ENCODE measurements at regions not wholly inside any gene's neighbourhood (a gene's known extent, or its start where the extent isn't known, plus 50 kb on each side); places are given as distances from the start of the nearest gene placed in this dataset.

DNA sequence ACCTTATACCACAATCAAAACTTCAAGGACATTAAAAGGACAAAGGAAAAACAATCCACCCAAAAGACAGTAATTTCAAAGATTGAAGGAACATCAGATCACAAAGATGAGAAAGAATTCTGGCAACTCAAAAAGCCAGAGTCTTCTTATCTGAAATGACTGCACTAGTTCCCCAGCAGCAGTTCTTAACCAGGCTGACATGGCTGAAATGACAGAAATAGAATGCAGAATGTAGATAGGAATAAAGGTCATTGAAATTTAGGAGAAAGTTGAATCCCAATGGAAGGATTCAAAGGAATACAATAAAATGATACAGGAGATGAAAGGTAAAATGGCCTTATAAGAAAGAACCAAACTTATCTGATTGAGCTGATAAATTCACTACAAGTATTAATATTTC lies 231.4 kb downstream of the CD109 start:
- TF ChIP-seq POLR2A (IDR thresholded peaks at IDR 0.05) (no peak), POLR2AphosphoS5 (IDR thresholded peaks at IDR 0.05) (no peak), EP300 (IDR thresholded peaks at IDR 0.05) (no peak)
- TF ChIP-seq, protein P1, sequence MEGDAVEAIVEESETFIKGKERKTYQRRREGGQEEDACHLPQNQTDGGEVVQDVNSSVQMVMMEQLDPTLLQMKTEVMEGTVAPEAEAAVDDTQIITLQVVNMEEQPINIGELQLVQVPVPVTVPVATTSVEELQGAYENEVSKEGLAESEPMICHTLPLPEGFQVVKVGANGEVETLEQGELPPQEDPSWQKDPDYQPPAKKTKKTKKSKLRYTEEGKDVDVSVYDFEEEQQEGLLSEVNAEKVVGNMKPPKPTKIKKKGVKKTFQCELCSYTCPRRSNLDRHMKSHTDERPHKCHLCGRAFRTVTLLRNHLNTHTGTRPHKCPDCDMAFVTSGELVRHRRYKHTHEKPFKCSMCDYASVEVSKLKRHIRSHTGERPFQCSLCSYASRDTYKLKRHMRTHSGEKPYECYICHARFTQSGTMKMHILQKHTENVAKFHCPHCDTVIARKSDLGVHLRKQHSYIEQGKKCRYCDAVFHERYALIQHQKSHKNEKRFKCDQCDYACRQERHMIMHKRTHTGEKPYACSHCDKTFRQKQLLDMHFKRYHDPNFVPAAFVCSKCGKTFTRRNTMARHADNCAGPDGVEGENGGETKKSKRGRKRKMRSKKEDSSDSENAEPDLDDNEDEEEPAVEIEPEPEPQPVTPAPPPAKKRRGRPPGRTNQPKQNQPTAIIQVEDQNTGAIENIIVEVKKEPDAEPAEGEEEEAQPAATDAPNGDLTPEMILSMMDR (IDR thresholded peaks at IDR 0.05): no peak

All from upper lobe of left lung (tissue), 4 donors.